ENCODE measurements at regions not wholly inside any gene's neighbourhood (a gene's known extent, or its start where the extent isn't known, plus 50 kb on each side); places are given as distances from the start of the nearest gene placed in this dataset.

DNA sequence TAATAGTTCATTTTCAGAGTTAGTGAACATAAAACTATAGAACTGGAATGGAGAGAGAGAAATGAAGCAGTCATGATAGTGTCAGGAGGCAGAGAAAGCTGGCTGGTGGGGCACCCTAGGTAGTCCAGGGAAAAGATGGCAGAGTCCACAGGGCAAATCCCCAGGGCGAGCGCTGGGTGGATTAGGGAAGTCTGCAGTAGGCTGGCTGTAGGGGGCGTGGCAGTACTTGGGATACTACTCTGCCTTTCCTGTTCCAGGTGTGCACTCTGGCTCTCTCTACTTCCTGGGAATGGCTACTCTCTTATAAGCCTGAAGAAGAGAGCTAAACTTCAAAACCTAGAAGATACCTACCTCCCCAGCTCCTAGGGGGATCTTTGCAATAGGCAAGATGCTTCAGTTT lies 232.9 kb upstream of the SLC10A2 start:
- TF ChIP-seq EZH2 (IDR thresholded peaks at IDR 0.05) (no peak), POLR2AphosphoS5 (IDR thresholded peaks at IDR 0.05; ENCODE audit: borderline replicate concordance, low read depth, low read length) (no peak), FOXP2 (optimal IDR thresholded peaks at IDR 0.05; ENCODE audit: control extremely low read depth, extremely low read length, insufficient read depth) (no peak)

Data from SK-N-MC (cell line).